Nephron (organoid): ENCODE measurements at regions not wholly inside any gene's neighbourhood (a gene's known extent, or its start where the extent isn't known, plus 50 kb on each side); places are given as distances from the start of the nearest gene placed in this dataset.

Source experiments
- H3K27ac Mint-ChIP-seq, 3 experiments: 2 replicates each; pipeline ENCODE4 v1.8.0; 2020; ENCODE audit warnings: mixed read lengths in 3 of 3, mild to moderate bottlenecking in 2 of 3, moderate library complexity in 1 of 3
- H3K27me3 Mint-ChIP-seq: 2 replicates; pipeline ENCODE4 v1.8.0; 2021; ENCODE audit warnings: low read depth, mild to moderate bottlenecking, moderate library complexity, mixed read lengths
- H3K36me3 Mint-ChIP-seq: 2 replicates; pipeline ENCODE4 v1.8.0; 2020; ENCODE audit warnings: low read depth, mixed read lengths
- H3K4me1 Mint-ChIP-seq: 2 replicates; pipeline ENCODE4 v1.8.0; 2020; ENCODE audit warnings: mixed read lengths
- H3K4me3 Mint-ChIP-seq, 3 experiments: 2 replicates each; pipeline ENCODE4 v1.8.0; 2020; ENCODE audit warnings: mild to moderate bottlenecking in 3 of 3, mixed read lengths in 3 of 3, moderate library complexity in 2 of 3
- H3K9me3 Mint-ChIP-seq: 2 replicates; pipeline ENCODE4 v1.8.0; 2020; ENCODE audit warnings: mixed read lengths
- TF ChIP-seq, protein P1 (sequence below), 3 experiments: fragments of 200-600 bp; sonication (generic); IDR thresholded peaks; one replicate each; pipeline ENCODE4 v1.5.0; 2021; ENCODE audit warnings: antibody characterized with exemption in 3 of 3; ENCODE audit not compliant: unreplicated experiment in 3 of 3

DNA sequence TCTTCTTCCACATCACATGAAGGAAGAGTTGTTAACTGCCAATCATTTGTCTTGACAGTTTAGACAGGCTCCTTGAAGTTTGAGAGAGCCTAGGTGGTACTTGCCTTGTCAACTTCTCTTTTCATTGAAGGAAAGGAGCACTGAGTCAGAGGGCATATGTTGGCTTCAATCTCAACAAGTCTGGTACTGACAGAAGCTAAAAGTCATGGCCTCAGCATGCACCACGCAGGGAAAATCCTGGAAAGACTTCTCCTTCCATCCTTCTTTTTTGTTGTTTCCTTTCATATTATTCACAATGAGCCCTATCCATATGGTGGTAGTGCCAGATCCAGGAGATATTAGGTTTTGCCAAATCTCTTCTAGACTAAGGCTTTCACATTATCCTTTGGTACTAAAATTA lies 1272.5 kb downstream of the ROBO1 start:
- Mint-ChIP-seq H3K27ac (no peak overlapping the region), H3K27me3 (no peaks in the 10 kb centered on the region), H3K9me3 (no peaks in the 10 kb centered on the region), H3K4me1 (peaks cover 20% of the 10 kb centered on the region), H3K4me3 (no peak overlapping the region), H3K36me3 (no peaks in the 10 kb centered on the region)
- TF ChIP-seq, protein P1, sequence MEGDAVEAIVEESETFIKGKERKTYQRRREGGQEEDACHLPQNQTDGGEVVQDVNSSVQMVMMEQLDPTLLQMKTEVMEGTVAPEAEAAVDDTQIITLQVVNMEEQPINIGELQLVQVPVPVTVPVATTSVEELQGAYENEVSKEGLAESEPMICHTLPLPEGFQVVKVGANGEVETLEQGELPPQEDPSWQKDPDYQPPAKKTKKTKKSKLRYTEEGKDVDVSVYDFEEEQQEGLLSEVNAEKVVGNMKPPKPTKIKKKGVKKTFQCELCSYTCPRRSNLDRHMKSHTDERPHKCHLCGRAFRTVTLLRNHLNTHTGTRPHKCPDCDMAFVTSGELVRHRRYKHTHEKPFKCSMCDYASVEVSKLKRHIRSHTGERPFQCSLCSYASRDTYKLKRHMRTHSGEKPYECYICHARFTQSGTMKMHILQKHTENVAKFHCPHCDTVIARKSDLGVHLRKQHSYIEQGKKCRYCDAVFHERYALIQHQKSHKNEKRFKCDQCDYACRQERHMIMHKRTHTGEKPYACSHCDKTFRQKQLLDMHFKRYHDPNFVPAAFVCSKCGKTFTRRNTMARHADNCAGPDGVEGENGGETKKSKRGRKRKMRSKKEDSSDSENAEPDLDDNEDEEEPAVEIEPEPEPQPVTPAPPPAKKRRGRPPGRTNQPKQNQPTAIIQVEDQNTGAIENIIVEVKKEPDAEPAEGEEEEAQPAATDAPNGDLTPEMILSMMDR (IDR thresholded peaks at IDR 0.05; ENCODE audit: unreplicated experiment in 3 of 3), result no peak

DNA sequence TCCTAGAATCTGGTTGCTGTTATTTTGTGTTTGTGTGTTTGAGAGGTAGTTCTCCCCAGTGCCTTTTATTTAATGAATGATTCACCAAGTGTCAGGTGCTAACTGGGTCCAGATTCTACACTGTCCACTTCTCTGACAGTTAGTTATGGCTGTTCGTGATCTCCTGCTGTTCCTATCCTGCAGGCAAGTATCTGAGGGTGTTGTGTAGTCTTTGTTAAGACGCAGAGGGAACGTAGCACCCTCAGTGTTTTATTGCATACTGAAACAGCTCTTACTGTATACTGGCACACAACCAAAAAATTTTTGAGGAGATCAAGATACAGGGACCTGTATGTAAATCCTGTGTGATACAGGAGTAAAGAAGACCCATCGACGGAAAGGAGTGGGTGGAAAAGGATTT lies 1271.3 kb downstream of the ROBO1 start:
- Mint-ChIP-seq H3K36me3 (no peaks in the 10 kb centered on the region), H3K27me3 (peaks cover 3% of the 10 kb centered on the region), H3K4me3 (no peak overlapping the region), H3K9me3 (no peaks in the 10 kb centered on the region), H3K27ac (no peak overlapping the region), H3K4me1 (peaks cover 20% of the 10 kb centered on the region)
- TF ChIP-seq, protein P1 (IDR thresholded peaks at IDR 0.05; ENCODE audit: unreplicated experiment in 3 of 3), result no peak

DNA sequence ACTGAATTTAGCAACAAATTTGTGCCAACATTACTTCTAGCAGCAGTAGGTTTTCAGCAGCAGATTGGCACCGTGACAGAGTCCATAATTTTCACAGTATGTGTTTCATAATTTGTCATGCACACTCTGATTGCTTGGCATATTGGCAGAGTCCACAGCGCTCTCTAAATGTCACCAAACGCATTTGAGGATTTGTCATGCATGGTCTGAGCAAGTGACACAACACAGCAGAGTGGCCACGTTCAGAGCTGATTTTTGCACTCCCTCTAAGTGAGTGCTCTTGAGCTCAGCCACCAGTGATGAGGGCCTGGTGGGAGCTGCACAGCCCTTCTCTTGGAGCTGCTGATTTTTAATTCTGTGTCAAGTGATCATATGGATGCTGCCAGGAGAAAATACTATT lies 1270.8 kb downstream of the ROBO1 start:
- peaks cover 3% of the 10 kb centered on the region for H3K27me3 Mint-ChIP-seq
- H3K4me1 Mint-ChIP-seq, result peaks cover 20% of the 10 kb centered on the region
- H3K36me3 Mint-ChIP-seq, result no peaks in the 10 kb centered on the region
- no peak overlapping the region for H3K27ac Mint-ChIP-seq
- no peak overlapping the region for H3K4me3 Mint-ChIP-seq
- no peaks in the 10 kb centered on the region for H3K9me3 Mint-ChIP-seq
- TF ChIP-seq, protein P1 (IDR thresholded peaks at IDR 0.05; ENCODE audit: unreplicated experiment in 3 of 3), result no peak

DNA sequence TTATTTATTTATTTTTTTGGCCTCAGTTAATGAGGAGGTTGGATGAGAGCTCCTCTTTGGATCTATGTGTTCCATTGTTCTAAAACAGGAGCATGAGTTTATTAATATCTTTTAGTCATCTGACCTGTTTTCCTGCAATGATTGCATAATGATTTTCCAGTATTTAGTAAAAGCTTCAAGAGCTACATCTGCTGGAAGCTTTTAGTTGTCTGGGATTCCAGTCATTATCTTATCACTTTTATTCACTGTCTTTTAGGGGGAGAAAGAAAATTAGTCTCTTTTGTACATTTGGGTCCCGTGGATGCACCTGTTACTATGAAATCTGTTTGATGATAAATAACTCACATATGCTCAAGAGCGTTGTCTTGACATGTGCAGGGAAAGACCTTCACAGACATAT lies 1270.0 kb downstream of the ROBO1 start:
- Mint-ChIP-seq H3K36me3 (no peaks in the 10 kb centered on the region), H3K4me3 (no peak overlapping the region), H3K27ac (no peak overlapping the region), H3K9me3 (no peaks in the 10 kb centered on the region), H3K4me1 (peaks cover 20% of the 10 kb centered on the region), H3K27me3 (peaks cover 3% of the 10 kb centered on the region)
- TF ChIP-seq, protein P1 (IDR thresholded peaks at IDR 0.05; ENCODE audit: unreplicated experiment in 3 of 3), result no peak

DNA sequence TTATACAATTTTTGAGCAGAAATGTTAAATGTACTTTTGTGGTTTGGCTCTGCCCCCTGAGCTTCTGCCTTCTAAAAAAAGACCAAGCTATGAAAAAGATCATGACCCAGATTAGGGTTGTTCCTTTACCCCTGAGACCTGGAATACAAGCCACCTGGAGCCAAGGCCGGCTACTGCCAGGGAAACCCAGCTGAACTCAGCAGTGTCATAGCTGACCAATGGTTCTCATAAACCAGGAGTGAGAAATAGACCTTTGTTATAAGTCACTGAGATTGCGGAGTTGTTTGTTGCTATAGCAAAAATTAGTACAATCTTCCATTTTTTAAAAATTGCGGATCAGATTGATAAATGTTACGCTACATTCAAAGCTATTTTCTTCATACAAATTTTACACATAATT lies 1261.7 kb downstream of the ROBO1 start:
- TF ChIP-seq, protein P1 (IDR thresholded peaks at IDR 0.05; ENCODE audit: unreplicated experiment in 3 of 3), result no peak
- Mint-ChIP-seq H3K4me1 (peaks cover 12% of the 10 kb centered on the region), H3K9me3 (no peaks in the 10 kb centered on the region), H3K36me3 (no peaks in the 10 kb centered on the region), H3K27ac (peak overlapping the region in 2 of 3 experiments; percentile 19 to 78), H3K27me3 (peaks cover 1% of the 10 kb centered on the region), H3K4me3 (no peak overlapping the region)

DNA sequence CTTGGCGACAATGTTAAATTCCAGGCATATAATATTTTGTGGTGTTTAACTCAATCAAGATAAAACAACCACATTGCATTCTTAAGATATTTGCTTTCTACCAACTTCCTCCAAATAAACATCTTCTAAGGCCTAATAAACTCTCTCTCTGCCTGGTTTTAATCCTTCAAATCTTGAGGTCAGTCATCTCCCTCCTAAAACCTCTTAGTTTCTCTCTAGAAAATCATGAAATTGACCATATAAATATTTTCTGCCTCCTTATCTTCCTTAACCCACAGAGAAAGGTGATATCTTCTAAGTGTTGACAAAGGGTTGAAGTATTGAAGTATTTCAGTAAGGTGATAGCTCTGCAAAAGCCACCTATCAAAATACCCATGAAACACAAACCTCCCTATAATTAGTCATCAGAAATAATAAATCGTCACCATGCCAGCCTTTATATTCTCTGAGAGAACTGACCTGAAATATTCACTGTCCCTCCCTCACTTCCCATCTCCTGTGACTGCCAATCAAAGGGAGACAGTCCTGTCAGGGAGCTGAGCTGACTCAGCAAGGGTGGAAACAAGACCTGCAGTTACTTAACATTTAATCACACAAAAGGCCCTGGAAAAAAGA lies 1261.1 kb downstream of the ROBO1 start:
- H3K27me3 Mint-ChIP-seq, result no peaks in the 10 kb centered on the region
- no peaks in the 10 kb centered on the region for H3K36me3 Mint-ChIP-seq
- H3K4me3 Mint-ChIP-seq, result no peak overlapping the region
- TF ChIP-seq, protein P1 (IDR thresholded peaks at IDR 0.05; ENCODE audit: unreplicated experiment in 3 of 3), result no peak
- H3K27ac Mint-ChIP-seq, result peak overlapping the region; percentile 16 to 78 (median 19)
- peaks cover 12% of the 10 kb centered on the region for H3K4me1 Mint-ChIP-seq
- no peaks in the 10 kb centered on the region for H3K9me3 Mint-ChIP-seq
